ENCODE measurements at regions not wholly inside any gene's neighbourhood (a gene's known extent, or its start where the extent isn't known, plus 50 kb on each side); places are given as distances from the start of the nearest gene placed in this dataset.

DNA sequence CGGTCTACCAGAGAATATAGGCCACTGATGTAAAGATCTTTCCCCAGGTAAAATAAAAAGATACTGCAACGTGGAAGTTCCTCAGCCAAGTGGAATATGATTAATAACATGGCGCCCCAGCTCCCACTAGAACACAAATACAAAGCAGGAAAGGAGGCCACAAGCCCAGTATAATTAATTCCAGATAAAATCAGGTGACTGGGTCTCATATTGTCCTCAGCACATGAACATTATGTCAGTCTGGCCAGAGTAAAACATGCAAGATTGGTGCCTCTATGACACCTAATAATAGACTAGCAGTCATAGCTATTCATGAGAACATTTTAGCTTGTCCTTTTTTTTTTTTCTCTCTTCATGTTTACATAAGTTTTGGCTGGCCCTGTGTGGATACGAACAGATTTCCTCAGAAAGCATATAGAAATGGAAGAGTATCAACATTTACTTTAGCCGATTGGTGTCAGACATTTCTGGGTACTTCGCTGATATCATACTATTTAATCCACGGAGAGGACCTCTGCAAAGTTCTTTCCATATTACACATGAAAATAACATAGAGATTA lies 523.8 kb upstream of the SETBP1 start:
- no peak overlapping the region for H3K27ac ChIP-seq
- H3K4me2 ChIP-seq (ENCODE audit: unreplicated experiment): no peak overlapping the region
- H3K27me3 ChIP-seq (replicated peaks; ENCODE audit: insufficient read depth): no peaks in the 10 kb centered on the region
- WGBS, 2 experiments (ENCODE audit: low coverage in 1 of 2, low lambda C conversion rate in 2 of 2, missing lambda C conversion rate in 2 of 2): 48 to 49% methylated on average over 7 of the region's 7 CpGs
- no peak overlapping the region for H3K9ac ChIP-seq
- no peaks in the 10 kb centered on the region for H3F3A ChIP-seq (ENCODE audit: insufficient read depth)
- in situ Hi-C loops (cut with MboI): no loop called here
- no peaks in the 10 kb centered on the region for H3K36me3 ChIP-seq (ENCODE audit: low read depth)
- no peaks in the 10 kb centered on the region for H3K79me2 ChIP-seq (ENCODE audit: insufficient read depth)
- no peak overlapping the region for H2AFZ ChIP-seq
- H3K9me3 ChIP-seq (ENCODE audit: low read depth): no peaks in the 10 kb centered on the region
- no peak for TF ChIP-seq EZH2phosphoT487 (IDR thresholded peaks at IDR 0.05; ENCODE audit: insufficient read depth, low read depth)
- no peak for TF ChIP-seq EZH2 (IDR thresholded peaks at IDR 0.05; ENCODE audit: insufficient read depth, poor library complexity, severe bottlenecking)
- H3K9me2 ChIP-seq (ENCODE audit: insufficient read depth): no peaks in the 10 kb centered on the region; the same call in 1 of the 2 replicates
- no peak for DNase-seq
- H4K20me1 ChIP-seq (ENCODE audit: insufficient read depth): no peaks in the 10 kb centered on the region
- no peaks in the 10 kb centered on the region for H3K4me1 ChIP-seq (ENCODE audit: insufficient read depth)
- H3K4me3 ChIP-seq: no peak overlapping the region

- H3K27ac ChIP-seq: no peak overlapping the region
- no peak for DNase-seq
These were observed 510.3 kb upstream of the SETBP1 start for GRCh38 chr18:44170208-44170880.

GRCh38 chr18:44171301-44171700 lies 509.4 kb upstream of the SETBP1 start:
- Histone ChIP-seq H3K9ac (no peak overlapping the region), H3K27ac (no peak overlapping the region), H3K9me3 (ENCODE audit: low read depth) (no peaks in the 10 kb centered on the region), H3K4me1 (ENCODE audit: insufficient read depth) (no peaks in the 10 kb centered on the region), H3K36me3 (ENCODE audit: low read depth) (no peaks in the 10 kb centered on the region), H3F3A (ENCODE audit: insufficient read depth) (no peaks in the 10 kb centered on the region), H3K9me2 (ENCODE audit: insufficient read depth) (no peaks in the 10 kb centered on the region), H3K4me3 (no peak overlapping the region), H3K4me2 (ENCODE audit: unreplicated experiment) (no peak overlapping the region), H3K79me2 (ENCODE audit: insufficient read depth) (no peaks in the 10 kb centered on the region), H2AFZ (no peak overlapping the region), H3K27me3 (replicated peaks; ENCODE audit: insufficient read depth) (no peaks in the 10 kb centered on the region), H4K20me1 (ENCODE audit: insufficient read depth) (no peaks in the 10 kb centered on the region)
- 61 to 64% methylated on average over 5 of the region's 5 CpGs for WGBS, 2 experiments (ENCODE audit: low coverage in 1 of 2, low lambda C conversion rate in 2 of 2, missing lambda C conversion rate in 2 of 2)
- DNase-seq: no peak
- in situ Hi-C loops (cut with MboI): no loop called here
- TF ChIP-seq EZH2 (IDR thresholded peaks at IDR 0.05; ENCODE audit: insufficient read depth, poor library complexity, severe bottlenecking) (no peak), EZH2phosphoT487 (IDR thresholded peaks at IDR 0.05; ENCODE audit: insufficient read depth, low read depth) (no peak)

More at GRCh38 chr18:44170208-44170880, 510.3 kb upstream of the SETBP1 start:
- no peak for TF ChIP-seq EZH2phosphoT487 (IDR thresholded peaks at IDR 0.05; ENCODE audit: insufficient read depth, low read depth)
- TF ChIP-seq EZH2 (IDR thresholded peaks at IDR 0.05; ENCODE audit: insufficient read depth, poor library complexity, severe bottlenecking): no peak
- H4K20me1 ChIP-seq (ENCODE audit: insufficient read depth): no peaks in the 10 kb centered on the region
- H3K79me2 ChIP-seq (ENCODE audit: insufficient read depth): no peaks in the 10 kb centered on the region
- H3K36me3 ChIP-seq (ENCODE audit: low read depth): no peaks in the 10 kb centered on the region
- H3K4me3 ChIP-seq: no peak overlapping the region
- in situ Hi-C loops (cut with MboI): no loop called here
- H3K27me3 ChIP-seq (replicated peaks; ENCODE audit: insufficient read depth): no peaks in the 10 kb centered on the region
- no peaks in the 10 kb centered on the region for H3F3A ChIP-seq (ENCODE audit: insufficient read depth)
- H3K4me1 ChIP-seq (ENCODE audit: insufficient read depth): no peaks in the 10 kb centered on the region
- H3K9me3 ChIP-seq (ENCODE audit: low read depth): no peaks in the 10 kb centered on the region
- H3K4me2 ChIP-seq (ENCODE audit: unreplicated experiment): no peak overlapping the region
- WGBS, 2 experiments (ENCODE audit: low coverage in 1 of 2, low lambda C conversion rate in 2 of 2, missing lambda C conversion rate in 2 of 2): 69 to 90% methylated on average over 1 of the region's 1 CpG
- H3K9ac ChIP-seq: no peak overlapping the region
- H2AFZ ChIP-seq: no peak overlapping the region
- H3K9me2 ChIP-seq (ENCODE audit: insufficient read depth): no peaks in the 10 kb centered on the region

DNA sequence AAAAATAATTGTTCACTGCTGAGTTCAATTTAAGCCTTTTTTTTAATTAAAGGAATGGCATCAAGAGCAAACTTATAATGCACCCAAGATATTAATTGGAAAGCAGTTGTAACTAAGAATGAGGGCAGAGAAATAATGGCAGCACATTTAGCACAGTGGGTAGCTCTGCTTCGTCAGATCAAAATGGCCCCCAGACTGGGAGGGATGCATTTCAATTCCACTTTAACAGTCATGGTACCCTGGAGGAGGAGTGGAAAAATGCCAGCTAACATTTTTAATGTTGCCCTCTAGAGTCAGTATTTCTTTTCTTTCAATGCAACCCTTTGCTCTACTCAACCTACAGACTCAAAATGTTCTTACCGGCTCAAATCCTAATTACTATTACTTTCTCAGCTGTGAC lies 504.8 kb upstream of the SETBP1 start:
- no peaks in the 10 kb centered on the region for H3K36me3 ChIP-seq (ENCODE audit: low read depth)
- in situ Hi-C loops (cut with MboI): no loop called here
- no peak overlapping the region for H3K27ac ChIP-seq
- no peaks in the 10 kb centered on the region for H3K9me3 ChIP-seq (ENCODE audit: low read depth)
- DNase-seq: no peak
- TF ChIP-seq EZH2phosphoT487 (IDR thresholded peaks at IDR 0.05; ENCODE audit: insufficient read depth, low read depth) (no peak), EZH2 (IDR thresholded peaks at IDR 0.05; ENCODE audit: insufficient read depth, poor library complexity, severe bottlenecking) (no peak)
- no peaks in the 10 kb centered on the region for H3K27me3 ChIP-seq (replicated peaks; ENCODE audit: insufficient read depth)
- H3K79me2 ChIP-seq (ENCODE audit: insufficient read depth): no peaks in the 10 kb centered on the region
- no peaks in the 10 kb centered on the region for H3F3A ChIP-seq (ENCODE audit: insufficient read depth)
- no peak overlapping the region for H3K4me3 ChIP-seq
- no peak overlapping the region for H3K9ac ChIP-seq
- H3K4me2 ChIP-seq (ENCODE audit: unreplicated experiment): no peak overlapping the region
- no peaks in the 10 kb centered on the region for H4K20me1 ChIP-seq (ENCODE audit: insufficient read depth)
- WGBS, 2 experiments (ENCODE audit: low coverage in 1 of 2, low lambda C conversion rate in 2 of 2, missing lambda C conversion rate in 2 of 2): 59 to 64% methylated on average over 2 of the region's 2 CpGs
- H3K4me1 ChIP-seq (ENCODE audit: insufficient read depth): no peaks in the 10 kb centered on the region
- no peak overlapping the region for H2AFZ ChIP-seq
- no peaks in the 10 kb centered on the region for H3K9me2 ChIP-seq (ENCODE audit: insufficient read depth)
